ENCODE measurements at regions not wholly inside any gene's neighbourhood (a gene's known extent, or its start where the extent isn't known, plus 50 kb on each side); places are given as distances from the start of the nearest gene placed in this dataset.

DNA sequence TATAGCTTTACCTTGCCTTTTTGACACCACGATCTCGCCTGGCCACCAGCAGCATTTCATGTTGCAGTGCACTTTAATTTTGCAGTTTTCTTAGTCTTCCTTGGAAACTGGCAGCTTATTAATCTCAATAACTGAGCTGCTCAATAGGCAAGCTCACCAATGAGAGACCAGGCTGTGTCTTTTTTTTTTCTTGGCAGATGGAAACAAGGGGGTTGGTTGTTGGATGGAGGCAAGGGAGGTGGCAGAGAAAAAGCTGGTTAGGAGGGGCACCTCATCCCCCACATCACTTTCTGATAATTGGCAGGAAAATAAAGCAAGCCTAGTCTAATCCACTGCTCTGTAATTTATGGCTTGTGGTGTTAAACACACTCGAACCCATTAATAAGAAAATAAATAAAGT is 324.5 kb upstream of the WWC1 start:
- no peak for DNase-seq

DNA sequence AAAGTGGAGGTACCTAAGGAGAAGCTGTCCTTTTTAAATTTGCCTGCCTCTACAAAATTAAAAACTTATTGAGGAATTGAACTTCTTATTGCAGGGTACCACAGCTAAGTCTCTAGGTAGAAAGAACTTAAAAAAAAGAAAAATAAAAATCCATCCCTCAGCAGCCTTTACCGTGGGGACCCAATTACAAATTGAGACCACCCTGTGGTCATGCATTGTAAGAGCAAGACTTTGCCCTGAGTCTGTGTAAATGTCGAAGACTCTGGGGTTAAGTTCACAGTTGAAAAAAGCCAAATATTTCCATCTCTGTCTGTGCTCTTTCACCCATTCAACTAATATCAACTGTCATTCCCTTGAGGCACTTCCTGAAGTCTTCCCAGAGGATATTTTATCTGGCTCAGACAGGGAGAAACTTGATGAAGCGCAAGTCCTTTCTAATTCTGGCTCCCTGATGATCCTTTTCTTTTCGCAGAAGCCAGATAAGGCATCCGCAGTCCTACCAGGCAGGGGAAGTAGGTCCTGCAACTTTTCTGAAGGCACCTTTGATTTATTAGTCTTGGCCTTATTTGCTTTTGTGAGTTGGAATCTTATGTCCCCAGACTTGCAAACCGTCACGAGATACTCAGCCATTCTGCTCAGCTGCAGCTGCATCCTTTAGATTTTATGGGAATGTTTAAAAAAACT is 323.8 kb upstream of the WWC1 start:
- DNase-seq, result no peak

DNA sequence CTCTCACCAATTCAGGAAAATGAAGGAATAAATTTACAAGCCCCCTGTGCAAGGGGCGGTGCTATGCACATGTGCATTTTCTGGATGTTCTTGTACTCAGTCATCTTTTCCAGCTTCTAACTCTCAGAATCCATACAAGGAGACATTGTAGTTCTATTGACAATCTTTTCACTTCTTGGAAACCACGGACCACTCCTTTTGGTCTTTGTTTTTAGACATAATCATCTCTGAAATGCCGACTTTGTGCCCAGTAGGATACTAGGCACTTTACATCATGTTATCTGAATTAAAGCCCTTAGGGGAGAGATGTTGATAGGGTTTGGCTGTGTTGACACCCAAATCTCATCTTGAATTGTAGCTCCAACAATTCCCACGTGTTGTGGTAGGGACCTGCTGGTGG is 322.6 kb upstream of the WWC1 start:
- no peak for DNase-seq

DNA sequence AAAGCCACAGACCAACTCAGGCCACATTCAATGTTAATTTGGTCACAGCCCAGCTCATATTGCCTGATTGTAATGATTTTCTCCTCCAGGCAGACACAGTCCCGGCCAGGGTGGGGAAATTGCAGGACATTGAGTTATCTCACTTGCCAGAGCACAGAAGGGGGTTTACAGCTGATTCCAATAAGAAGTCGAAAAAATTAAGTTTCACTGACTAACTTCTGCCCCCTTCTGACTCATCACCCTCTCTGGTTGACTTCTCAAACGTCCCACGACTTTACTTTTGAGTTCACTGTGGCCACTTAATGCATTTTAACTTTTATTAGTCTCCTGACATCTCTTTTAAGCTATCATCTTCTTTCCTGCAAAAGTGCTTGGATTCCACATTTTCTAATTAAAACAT is 321.4 kb upstream of the WWC1 start:
- no peak for DNase-seq

DNA sequence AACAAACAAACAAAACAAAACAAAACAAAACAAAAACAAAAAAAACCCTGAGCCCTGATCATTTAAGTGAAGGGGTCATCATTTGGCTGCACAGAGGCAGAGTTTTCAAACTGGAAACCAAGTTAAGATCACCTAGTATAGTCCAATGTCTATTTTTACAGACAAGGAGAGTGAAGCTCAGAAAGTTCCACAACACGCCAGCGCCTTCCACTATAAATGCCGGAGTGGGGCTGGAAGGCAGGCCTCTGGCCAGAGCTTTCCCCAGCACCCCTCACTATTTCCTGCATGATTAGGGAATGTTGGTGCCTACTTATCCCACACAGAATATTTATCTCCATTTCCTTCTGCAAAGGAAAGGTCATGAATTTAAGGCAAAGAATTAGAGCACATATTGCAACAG is 319.7 kb upstream of the WWC1 start:
- no peak for DNase-seq

DNA sequence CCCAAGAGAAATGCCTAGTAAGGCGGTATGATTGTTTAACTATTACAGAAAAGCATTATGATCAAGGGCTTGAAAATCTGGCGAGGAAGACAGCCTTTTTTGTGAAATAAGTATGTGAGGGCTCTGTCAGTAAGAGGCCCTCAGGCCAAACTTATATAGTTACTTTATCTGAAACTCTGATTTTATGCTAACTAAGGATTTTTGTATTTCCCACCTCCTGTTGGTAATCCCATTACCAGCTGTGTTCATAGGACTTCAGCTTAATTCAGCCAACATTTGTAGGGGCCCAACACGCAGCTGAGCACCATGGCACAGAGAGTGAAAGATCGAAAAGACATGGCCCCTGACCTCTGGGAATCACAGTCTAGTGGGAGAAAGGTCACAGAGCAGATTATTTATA is 318.3 kb upstream of the WWC1 start:
- DNase-seq, result no peak

DNA sequence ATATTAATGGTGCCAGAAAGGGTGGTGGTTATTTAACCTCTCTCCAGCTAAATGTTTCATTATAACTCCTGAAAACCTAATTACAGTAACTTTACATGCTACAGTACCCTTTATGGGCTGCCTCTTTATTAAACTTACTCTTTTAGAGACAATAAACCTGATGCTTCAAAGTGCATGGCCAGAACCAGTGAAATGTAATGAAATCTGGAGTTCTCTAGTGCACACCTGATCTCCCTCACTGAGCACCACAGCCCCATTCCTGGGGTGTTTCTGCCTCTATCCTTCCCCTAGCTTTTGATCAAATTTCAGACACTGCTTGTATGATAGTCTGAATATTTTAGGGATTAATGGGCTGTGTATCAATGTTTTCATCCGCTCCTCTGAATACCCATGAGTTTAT is 306.5 kb upstream of the WWC1 start:
- DNase-seq, result no peak

DNA sequence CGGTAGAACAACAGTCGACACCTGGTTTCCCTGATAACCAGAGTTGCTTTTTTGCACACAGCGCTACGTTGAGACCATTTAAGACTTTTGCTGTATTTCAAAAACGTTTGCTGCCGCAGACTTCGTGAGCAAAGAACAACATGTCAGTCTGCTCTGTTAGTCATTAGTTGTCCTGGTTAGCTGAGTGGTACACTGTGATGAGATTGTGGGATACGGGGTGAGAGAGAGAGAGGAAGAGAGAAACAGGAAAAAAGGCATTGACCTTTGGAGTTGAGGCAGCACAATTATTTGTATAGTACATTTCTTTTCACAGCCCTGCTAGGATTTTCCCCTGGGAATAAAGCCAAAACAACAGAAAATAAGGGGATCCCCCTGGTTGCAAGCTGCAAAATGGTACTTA is 306.1 kb upstream of the WWC1 start:
- DNase-seq, result no peak

DNA sequence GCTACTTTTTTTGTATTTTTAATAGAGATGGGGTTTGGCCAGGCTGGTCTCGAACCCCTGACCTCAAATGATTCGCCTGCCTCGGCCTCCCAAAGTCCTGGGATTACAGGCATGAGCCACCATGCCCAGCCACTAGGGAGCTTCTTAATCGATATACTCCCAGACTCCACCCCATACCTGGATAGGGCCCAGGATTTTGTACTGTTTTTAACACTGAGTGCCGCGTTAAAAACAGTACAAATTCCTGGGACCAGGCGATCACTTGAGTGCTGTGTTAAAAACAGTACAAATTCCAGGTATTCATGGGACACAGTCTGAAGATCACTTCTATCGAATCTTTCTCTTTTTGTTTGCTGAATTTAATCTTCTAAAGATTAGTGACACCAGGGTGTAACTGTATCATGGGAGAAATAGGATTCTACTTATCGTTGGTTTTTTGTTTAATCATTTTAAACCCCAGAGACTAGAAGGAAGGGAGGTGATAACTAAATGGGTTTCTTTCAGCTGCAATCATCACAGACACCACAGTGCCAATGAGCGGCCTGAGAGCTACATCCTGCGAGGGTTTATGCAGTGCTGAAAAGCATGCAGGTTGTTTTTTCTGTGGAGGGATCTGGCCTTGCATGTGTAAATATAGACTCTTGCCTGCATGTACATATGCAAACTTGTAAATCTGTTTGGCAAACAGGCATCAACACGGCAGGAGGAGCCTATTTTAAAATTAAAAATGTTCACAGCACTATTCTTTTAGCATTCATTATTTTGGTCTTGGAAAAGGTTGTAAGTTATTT is 303.8 kb upstream of the WWC1 start:
- DNase-seq, result no peak

DNA sequence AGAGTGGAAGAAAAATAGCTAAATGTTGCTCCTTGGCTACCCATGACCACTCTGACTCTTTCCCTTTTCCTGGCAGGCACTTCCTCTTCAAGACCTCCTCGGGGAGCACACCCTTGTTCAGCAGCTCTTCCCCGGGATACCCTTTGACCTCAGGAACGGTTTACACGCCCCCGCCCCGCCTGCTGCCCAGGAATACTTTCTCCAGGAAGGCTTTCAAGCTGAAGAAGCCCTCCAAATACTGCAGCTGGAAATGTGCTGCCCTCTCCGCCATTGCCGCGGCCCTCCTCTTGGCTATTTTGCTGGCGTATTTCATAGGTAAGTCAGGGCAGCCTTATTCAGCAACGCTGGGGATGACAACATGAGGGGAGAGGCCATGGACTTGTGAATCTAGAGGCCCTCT is 298.6 kb upstream of the WWC1 start:
- no peak for DNase-seq

DNA sequence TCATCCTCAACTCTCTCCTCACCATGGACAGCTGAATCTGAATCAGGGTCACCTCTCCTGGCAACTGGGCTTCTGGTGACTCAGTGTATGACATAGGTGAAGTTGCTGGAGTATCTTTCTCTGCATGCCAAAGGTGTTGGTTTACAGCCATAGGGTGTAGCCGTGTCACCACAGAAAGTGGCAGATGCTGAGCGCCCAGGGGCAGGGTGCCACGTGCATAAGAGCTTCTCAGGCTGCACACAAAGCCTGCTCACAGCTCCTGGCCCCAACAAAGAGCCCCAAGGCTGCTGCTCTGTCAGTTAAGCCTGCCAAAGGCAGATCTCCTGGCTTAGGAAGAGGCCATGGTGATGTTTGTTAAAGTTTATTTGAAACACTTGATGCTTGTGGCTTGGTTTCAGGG is 297.7 kb upstream of the WWC1 start:
- DNase-seq, result no peak

DNA sequence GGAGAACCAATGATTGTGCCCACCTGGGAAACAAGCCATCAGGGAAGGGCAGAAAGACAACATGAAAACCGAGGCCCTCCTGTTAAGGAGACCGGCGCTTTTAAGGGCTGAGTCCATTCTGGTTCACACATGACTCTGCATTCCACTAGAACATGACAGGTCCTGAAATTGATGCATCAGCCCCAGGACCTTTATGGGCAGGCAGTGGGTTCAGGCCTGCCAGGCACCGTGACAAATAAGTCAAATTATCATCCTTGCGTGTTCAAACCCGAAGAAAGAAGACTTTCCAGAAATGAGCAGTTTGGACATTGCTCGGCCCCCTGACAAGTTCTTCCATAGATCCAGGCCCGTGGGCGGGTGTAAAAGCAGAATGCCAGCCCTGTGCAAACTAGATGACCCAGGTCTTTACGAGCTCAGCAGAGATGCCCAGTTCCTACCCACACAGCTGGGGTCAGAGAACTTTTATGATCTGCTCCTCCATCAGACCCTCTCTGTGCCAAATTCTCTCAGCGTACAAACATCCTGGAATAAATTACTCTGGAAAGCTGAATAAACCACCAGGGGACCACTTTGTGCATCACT is 295.5 kb upstream of the WWC1 start:
- no peak for DNase-seq

DNA sequence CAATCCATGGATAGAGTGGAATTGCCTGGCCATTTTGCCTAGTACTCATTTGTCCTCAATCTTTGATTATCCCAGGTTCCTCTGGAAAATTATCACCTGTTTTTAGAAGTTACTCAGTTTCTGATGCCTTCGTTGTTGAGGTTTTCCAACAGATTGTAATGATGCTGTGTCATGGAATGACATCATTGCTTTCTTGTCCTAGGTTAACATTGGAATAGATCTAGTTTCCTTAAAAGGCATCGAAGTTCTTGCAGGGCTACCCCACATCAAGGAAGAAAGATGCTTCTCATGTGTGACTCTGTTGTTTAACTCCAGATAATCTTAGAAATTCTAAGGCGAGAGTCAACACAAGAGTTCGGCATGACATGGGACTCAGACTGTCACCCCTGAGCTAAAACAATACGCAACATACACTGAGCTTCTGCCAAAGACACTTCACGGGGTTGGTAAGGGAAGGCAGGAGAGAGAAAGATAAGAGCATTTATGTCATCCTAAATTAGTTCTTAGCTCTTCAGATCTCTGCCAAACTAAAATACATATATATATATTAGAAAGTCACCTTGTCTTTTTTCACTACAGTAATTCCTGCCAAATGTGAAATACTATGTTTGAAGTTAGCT is 293.2 kb upstream of the WWC1 start:
- DNase-seq, result no peak

DNA sequence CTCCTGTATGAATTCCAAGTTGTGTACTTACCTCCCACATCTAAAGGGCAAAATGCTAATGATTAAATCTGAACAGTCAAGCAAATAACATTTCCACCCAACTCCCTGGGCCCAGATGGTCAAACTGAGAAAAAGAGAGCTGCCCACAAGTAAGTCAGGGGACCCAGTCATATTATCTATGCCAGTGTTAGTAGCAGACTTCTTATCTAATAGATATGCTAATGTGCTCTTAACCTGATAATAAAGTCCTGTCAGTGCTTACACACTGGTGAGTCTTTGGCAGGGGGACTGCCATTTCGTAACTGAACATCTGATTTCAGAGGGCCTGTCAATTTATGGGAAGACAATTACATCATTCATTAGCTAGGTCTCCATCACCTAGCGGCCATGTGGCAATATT is 292.3 kb upstream of the WWC1 start:
- no peak for DNase-seq

DNA sequence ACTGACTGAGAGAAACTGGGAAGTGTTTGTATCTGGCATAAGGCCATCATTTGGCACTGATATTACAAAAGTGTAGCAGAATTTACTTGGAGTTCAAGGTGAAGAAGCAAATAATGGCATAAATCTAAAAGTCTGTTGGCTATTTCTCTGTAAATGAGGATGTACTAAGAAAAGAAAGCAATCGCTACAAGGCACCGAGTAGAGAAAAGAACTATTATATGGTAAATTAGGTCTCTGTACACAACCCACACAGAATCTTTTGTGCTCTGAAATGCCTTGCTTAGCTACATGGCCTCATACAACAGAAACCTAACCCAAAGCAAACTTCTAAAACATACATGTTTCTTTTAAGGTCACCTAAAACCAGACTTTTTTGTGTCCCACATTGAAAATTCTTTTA is 290.1 kb upstream of the WWC1 start:
- DNase-seq, result no peak

DNA sequence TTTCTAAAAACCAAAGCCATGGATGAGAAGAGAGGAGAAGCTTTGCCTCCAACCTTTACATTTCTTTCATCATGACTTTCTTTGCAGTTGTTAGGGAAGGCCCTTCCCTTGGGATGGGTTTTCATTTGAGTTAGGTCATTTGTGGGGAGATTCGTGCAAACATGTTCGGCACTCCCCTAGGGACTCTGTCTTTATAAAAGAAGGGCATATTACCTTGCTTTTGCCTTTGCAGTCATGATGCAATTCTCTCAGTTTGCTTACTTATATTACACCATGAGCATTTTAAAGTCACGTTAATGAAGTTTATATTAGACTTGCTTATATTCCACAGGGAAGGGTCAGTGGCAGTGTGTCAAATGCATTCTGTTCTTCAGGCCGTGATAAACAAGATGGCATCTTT is 289.3 kb upstream of the WWC1 start:
- DNase-seq, result no peak

DNA sequence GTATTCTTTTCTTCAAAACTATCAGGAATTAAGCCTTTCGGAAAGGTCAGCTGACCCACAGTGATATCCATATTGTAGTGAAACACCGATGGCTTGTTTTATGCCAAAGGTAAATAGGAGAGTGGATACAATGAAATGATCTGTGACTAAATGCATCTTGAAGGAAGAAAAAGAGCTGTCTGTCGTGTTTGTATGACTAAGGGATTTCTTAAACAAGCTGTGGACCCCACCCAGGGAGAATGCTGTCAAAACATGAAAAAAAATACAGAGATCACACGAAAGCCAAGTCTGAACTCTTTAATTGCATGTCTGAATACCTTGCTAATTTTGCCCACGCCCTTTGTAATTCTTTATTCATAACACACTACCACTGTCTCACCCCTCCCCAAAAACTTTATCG is 286.4 kb upstream of the WWC1 start:
- no peak for DNase-seq

DNA sequence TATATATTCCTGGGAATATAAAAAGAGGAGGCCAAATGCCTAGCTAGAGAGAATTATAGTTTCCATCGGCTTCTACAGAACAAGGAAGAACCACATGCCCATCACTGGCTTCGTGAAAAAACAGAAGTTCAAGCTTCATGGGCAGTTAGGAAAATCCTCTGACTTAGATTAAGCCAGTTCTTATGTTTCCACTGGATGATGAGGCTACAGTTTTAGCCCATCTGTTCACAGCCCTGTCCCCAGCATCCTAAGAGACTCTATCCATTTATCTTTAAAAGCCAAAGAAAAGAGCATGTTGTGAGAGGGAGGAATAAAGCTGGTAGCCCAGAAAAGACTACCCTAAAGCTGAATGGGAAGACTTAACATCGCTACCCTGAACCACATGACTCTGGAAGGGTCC is 285.5 kb upstream of the WWC1 start:
- no peak for DNase-seq

DNA sequence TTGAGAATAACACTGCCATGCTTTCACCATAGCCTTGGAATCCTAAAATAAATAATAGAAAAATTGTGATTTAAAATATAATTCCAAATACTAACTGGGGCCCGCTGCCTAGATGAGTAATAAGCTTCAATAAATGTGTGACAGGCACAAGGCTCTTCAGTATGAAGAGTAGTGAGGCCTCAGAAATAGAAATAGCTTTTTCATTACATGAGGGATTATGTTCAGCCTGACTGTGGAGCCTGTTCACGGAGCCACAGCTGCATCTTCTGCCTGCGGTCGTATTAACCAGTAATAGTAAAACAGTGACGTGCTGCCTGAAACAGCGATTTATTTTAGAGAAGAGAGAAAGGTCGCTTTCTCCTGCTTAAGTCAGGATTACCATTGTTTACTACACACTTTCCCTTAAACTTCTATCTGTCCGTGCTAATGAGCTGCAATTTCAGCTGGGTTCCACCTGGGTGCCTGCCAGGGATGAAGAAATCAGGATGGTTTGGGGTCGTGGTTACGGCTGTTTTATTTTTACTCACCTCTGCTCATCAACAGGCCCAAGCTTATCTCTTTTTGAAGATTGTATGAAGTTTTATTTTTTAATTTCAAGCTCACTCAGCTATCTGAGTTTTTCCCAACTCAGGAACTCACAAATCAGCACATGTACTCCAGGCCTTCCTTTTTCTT is 284.9 kb upstream of the WWC1 start:
- DNase-seq, result no peak

DNA sequence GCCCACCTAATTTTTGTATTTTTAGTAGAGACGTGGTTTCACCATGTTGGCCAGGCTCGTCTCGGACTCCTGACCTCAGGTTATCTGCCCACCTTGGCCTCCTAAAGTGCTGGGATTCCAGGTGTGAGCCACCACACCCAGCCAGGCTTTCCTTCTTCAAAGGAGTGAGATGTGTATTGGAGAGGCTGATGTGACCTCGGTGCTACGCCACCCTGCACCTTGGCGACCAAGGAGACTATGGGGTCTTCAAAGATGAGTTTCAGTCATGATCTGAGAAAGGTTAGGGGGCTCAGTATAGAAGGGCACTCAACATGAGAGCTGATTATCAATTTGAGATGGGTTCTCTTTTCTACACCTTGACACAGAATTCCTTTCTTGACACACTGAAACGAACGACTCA is 284.2 kb upstream of the WWC1 start:
- no peak for DNase-seq

DNA sequence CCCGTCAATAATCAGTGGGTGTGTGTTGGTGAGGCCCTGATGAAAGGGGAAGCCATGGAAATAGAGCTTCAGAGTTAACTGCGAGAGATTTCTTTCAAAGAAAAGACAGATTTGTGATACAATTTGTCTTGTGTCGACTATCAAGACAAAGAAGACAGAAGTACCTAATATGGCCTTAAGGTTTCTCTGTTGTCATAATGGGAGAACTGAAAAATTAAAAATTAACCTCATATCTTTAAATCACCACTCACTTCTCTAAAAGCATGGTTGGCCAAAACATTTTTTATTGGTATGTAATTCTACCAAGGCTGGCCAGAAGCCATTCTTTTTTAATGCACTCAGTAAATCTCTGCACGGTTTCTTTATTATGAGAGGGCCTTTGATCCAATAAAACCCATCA is 282.9 kb upstream of the WWC1 start:
- DNase-seq, result no peak

DNA sequence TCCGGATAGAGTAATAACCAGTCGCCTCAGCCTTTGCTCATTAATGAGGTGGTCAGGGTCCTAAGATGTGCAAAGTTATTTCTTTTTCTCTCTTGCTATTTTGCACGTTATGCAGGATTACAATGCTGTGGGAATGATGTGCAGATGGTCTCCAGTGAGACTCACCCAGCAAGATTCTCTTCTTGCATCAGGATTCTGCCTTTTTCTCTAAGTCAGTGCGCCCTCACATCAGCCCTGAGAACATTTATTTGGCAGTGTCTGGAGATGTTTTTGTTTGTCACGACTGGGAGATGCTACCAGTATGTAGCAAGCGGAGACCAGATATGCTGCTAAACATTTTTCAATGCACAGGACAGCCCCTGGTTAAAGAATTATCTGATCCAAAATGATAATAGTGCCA is 280.3 kb upstream of the WWC1 start:
- no peak for DNase-seq

DNA sequence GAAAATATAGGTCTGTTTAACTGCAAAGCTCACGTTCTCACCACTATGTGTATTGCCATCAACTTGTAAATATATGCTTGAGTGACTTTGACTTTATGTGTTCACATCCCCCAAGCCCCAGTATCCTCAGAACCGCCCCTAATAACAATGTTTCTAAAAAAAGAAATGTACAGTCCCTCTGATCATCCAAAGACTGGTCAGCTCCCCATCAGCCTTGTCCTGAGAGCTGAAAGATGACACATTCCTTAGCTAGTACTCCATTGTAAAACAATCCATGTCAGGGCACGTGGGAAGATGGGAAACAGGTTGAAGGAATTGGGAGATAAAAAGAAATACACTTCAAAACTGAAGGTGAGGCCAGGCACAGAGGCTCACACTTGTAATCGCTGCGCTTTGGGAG is 279.4 kb upstream of the WWC1 start:
- DNase-seq, result no peak

DNA sequence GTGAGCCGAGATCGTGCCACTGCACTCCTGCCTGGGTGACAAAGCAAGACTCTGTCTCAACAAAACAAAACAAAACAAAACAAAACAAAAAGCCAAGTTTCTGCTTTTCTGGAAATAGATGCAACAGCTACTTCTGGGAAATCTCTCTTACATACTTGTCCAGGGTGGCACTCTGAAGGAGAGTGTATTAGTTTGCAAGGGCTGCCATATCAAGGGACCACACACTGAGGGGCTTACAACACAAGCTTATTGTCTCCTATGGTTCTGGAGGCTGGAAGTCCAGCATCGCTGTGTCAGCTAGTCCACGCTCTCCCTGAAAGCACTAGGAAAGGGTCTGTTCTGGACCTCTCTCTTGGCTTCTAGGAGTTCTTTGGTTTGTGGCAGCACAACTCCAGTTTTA is 277.9 kb upstream of the WWC1 start:
- no peak for DNase-seq
